HG03280 (cell line): ENCODE measurements at regions not wholly inside any gene's neighbourhood (a gene's known extent, or its start where the extent isn't known, plus 50 kb on each side); places are given as distances from the start of the nearest gene placed in this dataset.
"Not testable (repeated sequence)": the region's sequence is repeated elsewhere in the genome, so short reads cannot be mapped to it uniquely, and the experiment has no call there.

Source experiments
- ATAC-seq: cut with Tn5 transposase; IDR thresholded peaks from one replicate; pipeline ENCODE4 v1.9.1; 2021; ENCODE audit warnings: mild to moderate bottlenecking, moderate library complexity; ENCODE audit not compliant: unreplicated experiment

GRCh38 chr11:43194459-43194858, 117.3 kb upstream of the API5 start:
- ATAC-seq = not testable (repeated sequence)

GRCh38 chr11:43197379-43197778, 114.4 kb upstream of the API5 start:
- ATAC-seq = no peak

GRCh38 chr11:43200031-43200430, 111.8 kb upstream of the API5 start:
- ATAC-seq = no peak

- ATAC-seq = no peak
These were observed 99.5 kb upstream of the API5 start for GRCh38 chr11:43212279-43212678.

- ATAC-seq = no peak
These were observed 97.3 kb upstream of the API5 start for GRCh38 chr11:43214471-43214870.

- ATAC-seq = no peak
These were observed 93.9 kb upstream of the API5 start for GRCh38 chr11:43217849-43218248.

- ATAC-seq = no peak
These were observed 89.6 kb upstream of the API5 start for GRCh38 chr11:43222215-43222614.

GRCh38 chr11:43223026-43223425, 88.8 kb upstream of the API5 start:
- no peak for ATAC-seq

- no peak for ATAC-seq
These were observed 76.9 kb upstream of the API5 start for GRCh38 chr11:43234881-43235280.

GRCh38 chr11:43238341-43238740, 73.5 kb upstream of the API5 start:
- ATAC-seq = no peak

- ATAC-seq = no peak
These were observed 72.0 kb upstream of the API5 start for GRCh38 chr11:43239791-43240190.

GRCh38 chr11:43242401-43242800, 69.4 kb upstream of the API5 start:
- ATAC-seq = no peak

GRCh38 chr11:43243927-43244326, 67.9 kb upstream of the API5 start:
- ATAC-seq = no peak

GRCh38 chr11:43245466-43245865, 66.3 kb upstream of the API5 start:
- ATAC-seq = no peak

- ATAC-seq = no peak
These were observed 61.5 kb upstream of the API5 start for GRCh38 chr11:43250309-43250708.

GRCh38 chr11:43261775-43262174, 50.0 kb upstream of the API5 start:
- ATAC-seq = no peak
